GM21390 (cell line): ENCODE measurements at regions not wholly inside any gene's neighbourhood (a gene's known extent, or its start where the extent isn't known, plus 50 kb on each side); places are given as distances from the start of the nearest gene placed in this dataset.

Source experiments
- ATAC-seq: cut with Tn5 transposase; IDR thresholded peaks from one replicate; pipeline ENCODE4 v1.9.1; 2021; ENCODE audit not compliant: unreplicated experiment

GRCh38 chr6:138691595-138692057 lies 81.9 kb upstream of the CCDC28A start:
- ATAC-seq, result no peak

GRCh38 chr6:138692058-138692977 lies 81.3 kb upstream of the CCDC28A start:
- peak; percentile 59 for ATAC-seq

GRCh38 chr6:138692978-138693909 lies 80.3 kb upstream of the CCDC28A start:
- peak; percentile 60 for ATAC-seq

GRCh38 chr6:138695193-138695592 lies 78.4 kb upstream of the CCDC28A start:
- no peak for ATAC-seq

GRCh38 chr6:138714493-138714892 lies 59.1 kb upstream of the CCDC28A start:
- ATAC-seq, result no peak

- no peak for ATAC-seq
These were observed 57.6 kb upstream of the CCDC28A start for GRCh38 chr6:138716013-138716412.

- no peak for ATAC-seq
These were observed 56.5 kb upstream of the CCDC28A start for GRCh38 chr6:138716971-138717665.

GRCh38 chr6:138719011-138719635 lies 54.4 kb upstream of the CCDC28A start:
- ATAC-seq, result no peak

- no peak for ATAC-seq
These were observed 53.8 kb upstream of the CCDC28A start for GRCh38 chr6:138719744-138720143.

GRCh38 chr6:138722425-138723371 lies 50.9 kb upstream of the CCDC28A start:
- no peak for ATAC-seq
